Testis (tissue), 2 donors: ENCODE measurements at regions not wholly inside any gene's neighbourhood (a gene's known extent, or its start where the extent isn't known, plus 50 kb on each side); places are given as distances from the start of the nearest gene placed in this dataset.

Experiments
- DNase-seq: peaks from one replicate; pipeline ENCODE4 v3.0.0-alpha.2; 2019
- H3K27ac ChIP-seq, 2 donors: fragments of 200-600 bp; sonication (generic); one replicate each; pipeline ENCODE4 v1.5.1; 2019
- H3K27me3 ChIP-seq: fragments of 200-600 bp; sonication (generic); one replicate; pipeline ENCODE4 v1.5.1; 2019
- H3K36me3 ChIP-seq: fragments of 200-600 bp; sonication (generic); one replicate; pipeline ENCODE4 v1.5.1; 2017; ENCODE audit warnings: low read depth; ENCODE audit errors: missing control alignments
- H3K4me1 ChIP-seq: fragments of 200-600 bp; sonication (generic); one replicate; pipeline ENCODE4 v1.5.1; 2019
- H3K4me3 ChIP-seq, 2 donors: fragments of 200-600 bp; sonication (generic); one replicate each; pipeline ENCODE4 v1.5.1; 2017 to 2019
- H3K9me3 ChIP-seq: fragments of 200-600 bp; sonication (generic); one replicate; pipeline ENCODE4 v1.5.1; 2017
- POLR2A ChIP-seq: fragments of 450-650 bp; IDR thresholded peaks from one replicate; pipeline ENCODE4 v1.6.1; 2017; ENCODE audit warnings: antibody characterized with exemption, mild to moderate bottlenecking, moderate library complexity
- WGBS, 2 donors: methylation state at CpG; one replicate each; pipeline ENCODE4 v1.1.5; 2018; 5-methylcytosine and 5-hydroxymethylcytosine counted together
- intact Hi-C: fragments of 100-400 bp; cut with DNase I; formaldehyde crosslinking; loops from one replicate; pipeline ENCODE4 v1.15.1; 2023; ENCODE audit warnings: low total_unique reads
- TF ChIP-seq, protein P1 (sequence below), 3 experiments: fragments of 450-650 bp in 2 of 3; fragments of 200-600 bp in 1 of 3; sonication (generic) in 1 of 3; IDR thresholded peaks; one replicate each; pipeline ENCODE4 v1.5.1; 2016 to 2019; ENCODE audit warnings: antibody characterized with exemption in 3 of 3, mild to moderate bottlenecking in 2 of 3, moderate library complexity in 1 of 3

DNA sequence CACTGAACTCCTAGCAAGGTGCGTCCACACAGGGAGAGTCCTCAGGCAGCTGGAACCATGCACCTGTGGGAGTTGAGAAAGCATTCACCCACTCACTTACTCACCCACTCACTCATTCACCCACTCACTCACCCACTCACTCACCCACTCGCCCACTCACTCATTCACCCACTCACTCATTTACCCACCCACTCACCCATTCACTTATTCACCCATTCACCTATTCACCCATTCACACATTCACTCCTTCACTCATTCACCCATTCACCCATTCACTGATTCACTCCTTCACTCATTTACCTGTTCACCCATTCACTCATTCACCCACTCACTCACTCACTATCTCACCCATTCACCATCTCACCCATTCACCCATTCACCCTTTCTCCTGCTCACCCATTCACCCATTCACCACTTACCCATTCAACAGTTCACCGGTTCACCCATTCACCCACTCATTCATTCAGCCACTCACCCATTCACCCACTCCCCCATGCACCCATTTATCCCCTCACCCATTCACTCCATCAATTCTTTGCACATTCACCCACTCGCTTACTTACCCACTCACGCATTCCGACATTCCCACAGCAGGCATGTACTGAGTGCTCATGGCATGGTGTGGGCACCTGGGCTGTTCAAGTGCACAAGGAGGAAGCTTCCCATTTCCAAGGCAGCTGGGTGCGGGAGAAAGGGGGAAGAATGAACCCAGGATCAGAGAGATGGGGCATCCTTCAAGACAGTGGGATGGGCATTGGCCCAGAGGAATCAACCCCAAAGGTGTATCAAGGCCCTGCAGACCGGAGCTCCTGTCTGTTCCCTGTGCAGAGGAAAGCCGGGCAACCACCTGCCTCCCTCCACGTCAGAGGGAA lies 135.2 kb upstream of the C14orf180 start:
- DNase-seq: no peak
- Histone ChIP-seq H3K4me1 (no peaks in the 10 kb centered on the region), H3K4me3 (no peak overlapping the region), H3K9me3 (no peaks in the 10 kb centered on the region), H3K27ac (no peak overlapping the region), H3K27me3 (no peaks in the 10 kb centered on the region), H3K36me3 (no peaks in the 10 kb centered on the region)
- WGBS, 2 donors: 90 to 92% methylated on average over 10 of the region's 10 CpGs
- intact Hi-C loops: no loop called here
- no peak for TF ChIP-seq POLR2A
- TF ChIP-seq, protein P1, sequence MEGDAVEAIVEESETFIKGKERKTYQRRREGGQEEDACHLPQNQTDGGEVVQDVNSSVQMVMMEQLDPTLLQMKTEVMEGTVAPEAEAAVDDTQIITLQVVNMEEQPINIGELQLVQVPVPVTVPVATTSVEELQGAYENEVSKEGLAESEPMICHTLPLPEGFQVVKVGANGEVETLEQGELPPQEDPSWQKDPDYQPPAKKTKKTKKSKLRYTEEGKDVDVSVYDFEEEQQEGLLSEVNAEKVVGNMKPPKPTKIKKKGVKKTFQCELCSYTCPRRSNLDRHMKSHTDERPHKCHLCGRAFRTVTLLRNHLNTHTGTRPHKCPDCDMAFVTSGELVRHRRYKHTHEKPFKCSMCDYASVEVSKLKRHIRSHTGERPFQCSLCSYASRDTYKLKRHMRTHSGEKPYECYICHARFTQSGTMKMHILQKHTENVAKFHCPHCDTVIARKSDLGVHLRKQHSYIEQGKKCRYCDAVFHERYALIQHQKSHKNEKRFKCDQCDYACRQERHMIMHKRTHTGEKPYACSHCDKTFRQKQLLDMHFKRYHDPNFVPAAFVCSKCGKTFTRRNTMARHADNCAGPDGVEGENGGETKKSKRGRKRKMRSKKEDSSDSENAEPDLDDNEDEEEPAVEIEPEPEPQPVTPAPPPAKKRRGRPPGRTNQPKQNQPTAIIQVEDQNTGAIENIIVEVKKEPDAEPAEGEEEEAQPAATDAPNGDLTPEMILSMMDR (IDR thresholded peaks at IDR 0.05): no peak

DNA sequence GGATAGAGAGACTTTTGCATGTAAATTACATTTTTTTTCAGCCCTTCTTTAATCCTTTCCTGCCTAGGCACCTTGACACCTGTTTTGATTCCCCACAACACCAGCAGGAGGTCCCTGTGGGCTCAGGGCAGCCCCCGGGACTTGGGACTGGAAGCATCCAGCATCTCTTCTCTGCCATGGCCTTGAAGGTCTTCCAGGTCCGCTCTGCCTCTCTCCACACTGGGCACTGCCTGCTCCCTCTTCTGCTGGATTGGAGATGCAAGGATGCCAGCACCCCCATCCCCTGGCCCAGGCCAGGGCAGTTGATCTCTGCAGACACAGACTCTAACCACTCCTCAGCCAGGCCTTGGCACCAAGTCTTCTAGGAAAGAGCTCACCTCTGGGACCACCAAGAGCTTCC lies 134.5 kb upstream of the C14orf180 start:
- no peak overlapping the region for H3K27ac ChIP-seq
- no peaks in the 10 kb centered on the region for H3K9me3 ChIP-seq
- H3K36me3 ChIP-seq: no peaks in the 10 kb centered on the region
- H3K4me1 ChIP-seq: no peaks in the 10 kb centered on the region
- H3K27me3 ChIP-seq: no peaks in the 10 kb centered on the region
- TF ChIP-seq POLR2A: no peak
- TF ChIP-seq, protein P1 (IDR thresholded peaks at IDR 0.05): no peak
- DNase-seq: no peak
- 75 to 95% methylated on average over 2 of the region's 2 CpGs for WGBS, 2 donors
- H3K4me3 ChIP-seq: no peak overlapping the region
- intact Hi-C loops: no loop called here

DNA sequence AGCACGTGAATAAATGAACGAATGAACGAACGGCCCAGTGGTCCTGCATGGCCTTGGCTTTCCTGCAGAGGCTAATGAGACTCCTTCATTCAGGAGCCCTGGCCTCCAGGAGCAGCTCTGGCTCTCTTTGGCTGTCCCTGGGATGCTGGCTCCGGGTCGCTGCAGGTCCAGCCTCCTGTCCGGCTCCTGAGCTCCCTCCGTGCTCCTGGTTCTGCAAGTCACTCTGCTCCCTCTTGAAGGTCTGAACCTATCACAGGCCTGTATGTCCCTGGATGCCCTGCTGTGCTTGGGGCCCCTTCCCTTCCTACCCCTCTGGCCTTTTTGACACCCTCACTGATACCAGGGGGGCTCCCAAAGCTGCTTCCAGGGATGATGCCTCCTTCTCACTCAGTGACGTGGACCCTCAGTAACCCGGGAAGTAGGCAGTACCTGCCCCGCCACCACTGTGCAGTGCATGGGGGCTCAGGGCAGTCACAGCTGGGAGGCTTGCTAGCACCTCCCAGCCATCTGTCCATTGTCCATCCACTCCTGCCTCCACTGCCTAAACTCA lies 133.7 kb upstream of the C14orf180 start:
- intact Hi-C loops: no loop called here
- DNase-seq: no peak
- Histone ChIP-seq H3K4me3 (no peak overlapping the region), H3K9me3 (no peaks in the 10 kb centered on the region), H3K36me3 (no peaks in the 10 kb centered on the region), H3K4me1 (no peaks in the 10 kb centered on the region), H3K27me3 (no peaks in the 10 kb centered on the region), H3K27ac (no peak overlapping the region)
- 86 to 87% methylated on average over 11 of the region's 11 CpGs for WGBS, 2 donors
- TF ChIP-seq POLR2A: no peak
- TF ChIP-seq, protein P1 (IDR thresholded peaks at IDR 0.05): no peak

DNA sequence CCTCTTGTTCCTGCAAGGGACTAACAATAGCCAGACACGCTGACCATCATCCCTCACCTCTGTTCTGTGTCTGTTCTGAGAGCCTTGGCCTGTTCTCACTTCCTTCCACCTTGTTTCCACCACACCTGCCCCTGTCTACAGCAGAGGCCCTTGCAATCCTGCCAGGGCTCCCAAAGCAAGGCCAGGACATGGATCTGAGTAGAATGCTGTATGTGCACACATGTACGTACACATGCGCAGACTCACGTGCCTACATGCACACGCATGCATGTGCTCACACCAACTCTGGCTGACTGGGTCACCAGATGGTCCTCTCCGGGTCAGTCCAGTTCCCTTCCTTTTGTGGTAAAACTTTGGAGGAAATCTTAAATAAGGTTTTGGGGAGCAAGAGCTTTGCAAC lies 133.0 kb upstream of the C14orf180 start:
- no peak for DNase-seq
- TF ChIP-seq POLR2A: no peak
- TF ChIP-seq, protein P1 (IDR thresholded peaks at IDR 0.05): no peak
- no peaks in the 10 kb centered on the region for H3K4me1 ChIP-seq
- H3K27ac ChIP-seq: no peak overlapping the region
- intact Hi-C loops: no loop called here
- H3K27me3 ChIP-seq: no peaks in the 10 kb centered on the region
- no peak overlapping the region for H3K4me3 ChIP-seq
- H3K36me3 ChIP-seq: no peaks in the 10 kb centered on the region
- no peaks in the 10 kb centered on the region for H3K9me3 ChIP-seq
- WGBS, 2 donors: 96 to 99% methylated on average over 6 of the region's 6 CpGs
